Hematopoietic multipotent progenitor cell (in vitro differentiated cells): ENCODE measurements at regions not wholly inside any gene's neighbourhood (a gene's known extent, or its start where the extent isn't known, plus 50 kb on each side); places are given as distances from the start of the nearest gene placed in this dataset.
"Not testable (repeated sequence)": the region's sequence is repeated elsewhere in the genome, so short reads cannot be mapped to it uniquely, and the experiment has no call there.

Source experiments
- DNase-seq, 3 donors: peaks; one replicate each; pipeline ENCODE4 v3.0.0-alpha.2; 2011 to 2015; ENCODE audit warnings: low read depth in 2 of 3, low spot score in 2 of 3

DNA sequence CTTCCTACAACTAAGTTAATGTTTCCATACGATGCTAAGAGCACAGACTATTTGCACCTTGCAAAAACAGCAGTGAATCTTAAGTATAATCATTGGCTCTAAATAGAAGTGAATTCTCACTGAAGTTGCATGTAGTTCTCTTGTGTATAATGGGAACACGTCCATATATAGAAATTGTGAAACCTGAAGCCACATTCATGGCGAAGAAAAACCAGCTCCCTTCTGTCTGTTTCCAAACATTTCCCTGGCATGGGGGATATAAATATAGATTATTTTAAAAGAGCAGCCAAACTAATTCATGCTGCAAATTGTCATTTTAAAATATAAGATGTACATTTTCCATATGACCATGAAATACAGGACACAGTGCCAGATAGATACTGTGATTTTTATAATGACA is 71.1 kb downstream of the TRAM1L1 start:
- DNase-seq = no peak

GRCh38 chr4:117010671-117011070 is 74.7 kb downstream of the TRAM1L1 start:
- no peak for DNase-seq

DNA sequence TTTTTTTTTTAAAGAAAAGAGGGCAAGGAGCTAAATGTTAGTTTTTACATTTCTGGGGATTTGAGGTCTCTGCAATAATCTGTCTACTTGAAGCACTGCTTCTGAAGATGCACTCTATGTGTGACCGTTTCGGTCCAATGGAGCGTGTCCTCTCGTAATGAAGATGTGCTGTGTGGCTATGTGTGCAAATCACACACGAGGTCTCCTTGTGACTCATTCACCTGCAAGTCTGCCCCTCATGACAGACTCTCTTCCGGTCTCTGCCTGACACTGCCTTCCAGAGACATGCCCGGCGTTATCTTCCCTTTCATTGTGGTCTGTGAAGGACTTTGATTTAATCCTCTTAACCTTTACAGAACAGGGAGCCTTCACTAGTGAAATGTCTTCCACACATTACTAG is 84.3 kb downstream of the TRAM1L1 start:
- DNase-seq = no peak

GRCh38 chr4:116982656-116983055 is 102.7 kb downstream of the TRAM1L1 start:
- DNase-seq = no peak

DNA sequence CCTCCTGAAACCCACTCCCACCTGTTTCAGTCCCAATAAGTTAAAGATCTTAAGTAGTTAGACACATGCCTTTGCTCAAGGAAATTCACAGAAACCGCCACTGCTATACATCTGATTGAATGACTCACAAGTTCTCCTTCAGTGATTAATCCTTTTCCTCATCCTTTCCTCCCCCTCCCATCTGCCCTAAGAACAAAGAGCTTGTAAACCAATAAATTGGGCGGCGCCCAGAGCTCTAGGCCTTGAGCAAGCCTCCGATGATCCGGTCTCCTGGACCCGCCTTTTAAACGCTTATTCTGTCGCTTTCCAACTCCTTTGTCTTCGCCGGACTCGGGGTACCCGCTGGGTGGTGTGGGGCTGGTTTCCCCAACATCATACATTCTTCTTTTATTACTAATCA is 104.9 kb downstream of the TRAM1L1 start:
- not testable (repeated sequence) for DNase-seq

GRCh38 chr4:116959045-116959444 is 126.3 kb downstream of the TRAM1L1 start:
- DNase-seq = no peak

- no peak for DNase-seq
Observed at GRCh38 chr4:116953947-116954346, 131.4 kb downstream of the TRAM1L1 start.

DNA sequence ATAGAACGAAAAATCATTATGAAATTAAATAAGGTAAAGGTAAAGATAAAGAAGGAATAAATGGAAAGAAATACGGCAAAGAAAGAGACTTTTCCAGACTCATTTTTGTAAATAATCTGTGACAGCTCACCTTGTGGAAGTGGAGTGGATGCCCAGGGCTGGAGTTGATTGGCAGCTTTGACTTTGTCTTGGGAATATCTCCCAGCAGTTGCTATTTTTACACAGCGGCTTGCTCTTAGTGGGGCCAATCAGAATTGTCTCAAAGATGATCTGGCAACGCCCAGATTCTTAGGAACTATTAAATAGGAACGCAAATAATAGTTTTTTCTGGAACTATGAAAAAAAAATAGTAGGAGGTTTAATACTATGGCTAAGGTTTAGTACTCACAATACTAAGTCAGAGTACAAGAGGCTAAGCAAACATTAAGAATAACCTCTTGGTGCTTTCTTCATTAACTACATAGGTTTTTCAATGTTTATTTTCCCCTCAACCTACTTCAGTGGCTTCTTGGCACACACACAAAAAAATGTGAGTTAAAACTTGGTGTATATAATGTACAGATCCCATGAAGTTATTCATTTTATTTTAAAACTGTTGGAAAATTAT is 132.7 kb downstream of the TRAM1L1 start:
- no peak for DNase-seq

DNA sequence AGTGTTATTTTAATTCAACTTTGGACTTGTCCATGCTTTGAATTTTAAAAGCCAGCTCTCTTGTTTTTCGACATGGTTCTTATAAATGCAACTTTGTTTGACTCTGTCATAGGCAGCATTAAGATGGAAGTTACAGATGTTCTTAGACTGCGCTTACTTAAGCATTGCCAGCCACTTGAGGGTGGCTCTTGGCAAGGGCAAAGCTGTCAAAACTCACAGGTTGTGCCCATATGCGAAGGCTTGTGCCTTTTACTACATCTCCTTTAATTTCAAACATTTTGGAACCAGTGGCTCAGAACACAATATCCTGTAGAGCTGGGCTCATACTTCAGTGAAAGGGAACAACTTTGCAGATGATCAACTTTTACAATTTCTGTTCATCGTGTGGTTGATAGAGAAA is 135.5 kb downstream of the TRAM1L1 start:
- DNase-seq = no peak

DNA sequence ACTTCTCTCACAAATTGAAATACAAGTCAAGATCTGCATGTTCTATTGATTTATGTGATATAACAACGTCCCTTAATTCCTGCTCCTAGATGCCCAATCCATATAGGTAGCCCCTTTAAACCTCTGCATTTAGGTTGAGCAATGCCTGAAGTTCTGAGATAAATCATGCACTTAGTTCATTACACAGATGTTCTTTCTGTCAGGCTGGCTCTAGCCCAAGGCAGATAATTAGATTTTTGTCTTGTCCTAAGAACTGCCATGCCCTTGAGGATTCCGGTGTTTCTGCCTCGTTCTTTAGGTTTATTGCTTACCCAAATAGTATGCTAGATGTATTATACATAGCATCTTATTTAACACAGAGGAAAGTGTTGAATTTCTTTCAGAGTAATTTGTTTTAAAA is 143.1 kb downstream of the TRAM1L1 start:
- DNase-seq = no peak

DNA sequence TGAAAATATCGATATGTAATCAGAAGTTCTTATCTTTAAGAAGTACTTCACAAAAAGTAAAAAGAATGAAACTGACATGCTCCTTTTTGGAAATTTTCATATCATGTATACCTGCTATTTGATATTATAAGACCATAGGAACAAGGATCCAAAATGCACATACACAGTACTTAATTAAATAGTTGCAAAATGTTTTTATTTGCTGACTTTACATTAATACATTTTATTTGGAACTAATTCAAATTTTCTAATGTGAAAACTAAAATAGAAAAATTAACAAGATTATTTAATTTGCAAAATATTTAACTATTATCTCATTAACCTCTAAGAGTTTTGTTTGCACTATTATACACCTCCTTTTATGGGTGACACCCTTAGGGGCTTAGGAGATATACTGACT is 155.0 kb downstream of the TRAM1L1 start:
- DNase-seq = no peak

GRCh38 chr4:116926631-116927295 is 158.6 kb downstream of the TRAM1L1 start:
- peak in 1 of 3 donors; percentile 0 for DNase-seq

GRCh38 chr4:116925900-116926457 is 159.4 kb downstream of the TRAM1L1 start:
- DNase-seq = peak in 1 of 3 donors; percentile 28

GRCh38 chr4:116923389-116923788 is 162.0 kb downstream of the TRAM1L1 start:
- no peak for DNase-seq

DNA sequence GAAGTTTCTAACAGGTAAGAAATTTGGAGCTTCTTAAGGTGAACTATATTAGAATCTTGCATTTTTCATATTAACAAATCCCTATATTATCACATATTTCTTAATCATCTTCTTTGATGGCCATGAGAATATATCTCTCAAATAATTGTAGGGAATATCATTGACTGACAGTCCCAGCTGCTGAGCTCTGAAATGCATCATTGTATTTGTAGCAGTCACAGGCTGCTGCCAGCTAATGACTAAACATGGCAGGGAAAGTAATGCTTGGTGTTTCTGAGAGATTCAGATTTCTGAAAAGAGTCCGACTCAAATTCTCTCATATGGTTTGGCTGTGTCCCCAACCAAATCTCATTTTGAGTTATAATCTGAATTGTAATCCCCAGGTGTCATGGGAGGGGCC is 171.9 kb downstream of the TRAM1L1 start:
- no peak for DNase-seq

DNA sequence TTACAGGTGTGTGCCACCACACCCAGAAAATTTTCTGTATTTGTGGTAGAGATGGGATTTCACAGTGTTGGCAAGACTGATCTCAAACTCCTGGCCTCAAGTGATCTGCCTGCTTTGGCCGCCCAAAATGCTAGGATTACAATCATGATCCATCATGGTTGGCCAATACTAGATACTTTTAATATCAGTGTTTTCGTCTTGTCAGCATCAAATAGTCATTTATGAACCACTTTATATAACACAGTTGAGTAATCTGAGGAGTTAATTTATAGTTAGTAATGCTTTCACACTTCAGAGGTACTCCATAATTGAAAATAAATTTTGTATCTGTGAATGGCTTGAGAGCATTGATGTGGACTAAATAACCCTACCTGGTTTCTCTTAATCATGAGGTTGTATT is 178.6 kb downstream of the TRAM1L1 start:
- DNase-seq = no peak

- DNase-seq = no peak
Observed at GRCh38 chr4:116899561-116899960, 185.8 kb downstream of the TRAM1L1 start.

- no peak for DNase-seq
Observed at GRCh38 chr4:116885579-116885978, 199.8 kb downstream of the TRAM1L1 start.

DNA sequence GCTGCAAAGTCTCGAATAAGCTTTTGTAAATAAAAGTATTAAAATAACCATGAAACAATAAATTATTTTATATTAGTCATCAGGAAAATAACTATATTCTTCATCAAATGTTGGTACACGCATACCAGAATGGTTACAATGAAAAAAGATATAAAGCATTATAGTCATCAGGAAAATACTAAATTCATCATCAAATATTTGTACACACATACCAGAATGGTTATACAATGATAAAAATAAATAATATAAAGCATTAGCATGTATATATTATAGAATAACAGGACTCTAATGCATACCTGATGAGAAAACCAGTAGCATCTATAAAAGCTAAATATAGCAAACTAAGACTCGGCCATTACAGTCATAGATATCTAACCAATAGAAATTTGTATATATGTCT is 202.9 kb downstream of the TRAM1L1 start:
- DNase-seq = no peak

- no peak for DNase-seq
Observed at GRCh38 chr4:116881077-116881476, 204.3 kb downstream of the TRAM1L1 start.

- peak in 2 of 3 donors; percentile 9 to 55 for DNase-seq
Observed at GRCh38 chr4:116880625-116881024, 204.8 kb downstream of the TRAM1L1 start.

DNA sequence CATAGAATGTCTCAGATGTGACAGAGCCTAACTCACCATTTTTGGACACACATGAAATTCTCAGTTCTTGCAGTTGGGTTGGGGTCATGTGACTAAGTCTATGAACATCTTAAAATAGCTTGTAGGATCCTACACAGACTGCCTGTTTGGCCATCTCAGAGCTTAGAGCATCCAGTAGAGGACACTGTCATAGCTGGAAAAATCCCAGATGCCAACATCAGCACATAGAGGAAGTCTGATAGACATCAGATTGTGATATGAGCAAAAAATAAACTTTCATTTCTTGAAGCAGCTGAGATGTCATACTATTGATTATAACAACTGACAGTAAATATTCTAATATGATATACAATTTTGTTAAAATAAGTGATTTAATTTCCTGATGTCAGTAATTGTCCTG is 207.1 kb downstream of the TRAM1L1 start:
- DNase-seq = no peak
